Panc1 (cell line): ENCODE measurements at regions not wholly inside any gene's neighbourhood (a gene's known extent, or its start where the extent isn't known, plus 50 kb on each side); places are given as distances from the start of the nearest gene placed in this dataset.

Experiments
- POLR2AphosphoS5 ChIP-seq: IDR thresholded peaks from 2 replicates; pipeline ENCODE4 v1.6.1; 2012; ENCODE audit warnings: mild to moderate bottlenecking, low read depth, low read length, moderate library complexity
- REST ChIP-seq, 2 experiments: IDR thresholded peaks; 2 replicates each; pipeline ENCODE4 v1.6.1; 2011 to 2012; ENCODE audit warnings: low read depth in 2 of 2, control low read depth in 1 of 2, low read length in 1 of 2, mild to moderate bottlenecking in 1 of 2, moderate library complexity in 1 of 2; ENCODE audit not compliant: insufficient read depth in 1 of 2
- SIN3A ChIP-seq: IDR thresholded peaks from 2 replicates; pipeline ENCODE4 v1.6.1; 2012; ENCODE audit warnings: low read depth, mild to moderate bottlenecking, low read length, moderate library complexity, borderline replicate concordance; ENCODE audit not compliant: insufficient read depth
- TCF7L2 ChIP-seq: IDR thresholded peaks from 2 replicates; pipeline ENCODE4 v1.6.1; 2011; ENCODE audit warnings: mild to moderate bottlenecking, low read depth, low read length, inconsistent platforms
- TF ChIP-seq, protein P1 (sequence below): fragments of 450-650 bp; IDR thresholded peaks from 2 replicates; pipeline ENCODE4 v1.5.1; 2017; ENCODE audit warnings: mild to moderate bottlenecking

DNA sequence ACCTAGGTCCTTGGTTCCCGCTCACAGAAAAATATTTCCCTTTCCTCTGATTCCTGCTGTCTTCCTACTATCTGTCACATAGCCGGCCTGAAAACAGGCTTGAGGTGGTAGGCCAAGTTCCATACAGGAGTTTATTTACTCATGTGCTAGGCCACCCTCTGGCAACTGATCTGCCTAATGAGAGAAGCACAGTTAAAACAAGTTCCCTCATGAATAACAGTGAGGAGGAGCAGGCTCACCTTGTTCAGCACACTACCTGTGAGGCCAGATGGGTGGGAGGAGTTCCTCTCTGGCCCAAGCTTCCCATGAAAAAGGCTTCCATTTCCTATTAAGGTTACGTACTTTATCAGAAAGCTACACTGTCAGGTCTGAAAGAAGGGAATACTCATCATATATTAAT is 206.0 kb downstream of the MYRFL start:
- TF ChIP-seq, protein P1, sequence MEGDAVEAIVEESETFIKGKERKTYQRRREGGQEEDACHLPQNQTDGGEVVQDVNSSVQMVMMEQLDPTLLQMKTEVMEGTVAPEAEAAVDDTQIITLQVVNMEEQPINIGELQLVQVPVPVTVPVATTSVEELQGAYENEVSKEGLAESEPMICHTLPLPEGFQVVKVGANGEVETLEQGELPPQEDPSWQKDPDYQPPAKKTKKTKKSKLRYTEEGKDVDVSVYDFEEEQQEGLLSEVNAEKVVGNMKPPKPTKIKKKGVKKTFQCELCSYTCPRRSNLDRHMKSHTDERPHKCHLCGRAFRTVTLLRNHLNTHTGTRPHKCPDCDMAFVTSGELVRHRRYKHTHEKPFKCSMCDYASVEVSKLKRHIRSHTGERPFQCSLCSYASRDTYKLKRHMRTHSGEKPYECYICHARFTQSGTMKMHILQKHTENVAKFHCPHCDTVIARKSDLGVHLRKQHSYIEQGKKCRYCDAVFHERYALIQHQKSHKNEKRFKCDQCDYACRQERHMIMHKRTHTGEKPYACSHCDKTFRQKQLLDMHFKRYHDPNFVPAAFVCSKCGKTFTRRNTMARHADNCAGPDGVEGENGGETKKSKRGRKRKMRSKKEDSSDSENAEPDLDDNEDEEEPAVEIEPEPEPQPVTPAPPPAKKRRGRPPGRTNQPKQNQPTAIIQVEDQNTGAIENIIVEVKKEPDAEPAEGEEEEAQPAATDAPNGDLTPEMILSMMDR = no peak
- TF ChIP-seq POLR2AphosphoS5 (no peak), TCF7L2 (no peak), SIN3A (no peak), REST (IDR thresholded peaks at IDR 0.05; ENCODE audit: insufficient read depth in 1 of 2, low read depth in 2 of 2, low read length in 1 of 2) (no peak)
